ENCODE measurements at regions not wholly inside any gene's neighbourhood (a gene's known extent, or its start where the extent isn't known, plus 50 kb on each side); places are given as distances from the start of the nearest gene placed in this dataset.
"Not testable (repeated sequence)": the region's sequence is repeated elsewhere in the genome, so short reads cannot be mapped to it uniquely, and the experiment has no call there.

- H3K9me3 Mint-ChIP-seq, result no peaks in the 10 kb centered on the region
- H3K27me3 Mint-ChIP-seq, result no peaks in the 10 kb centered on the region
- H3K36me3 Mint-ChIP-seq, result no peaks in the 10 kb centered on the region
- no peak overlapping the region for H3K27ac Mint-ChIP-seq
- no peak overlapping the region for H3K4me3 Mint-ChIP-seq
- H3K4me1 Mint-ChIP-seq, result peaks cover 20% of the 10 kb centered on the region
Observed at GRCh38 chr1:182235952-182236650, 155.5 kb downstream of the GLUL start.

GRCh38 chr1:182235604-182235951 lies 156.0 kb downstream of the GLUL start:
- Mint-ChIP-seq H3K4me3 (no peak overlapping the region), H3K27ac (no peak overlapping the region), H3K36me3 (no peaks in the 10 kb centered on the region), H3K4me1 (peaks cover 20% of the 10 kb centered on the region), H3K27me3 (no peaks in the 10 kb centered on the region), H3K9me3 (no peaks in the 10 kb centered on the region)

DNA sequence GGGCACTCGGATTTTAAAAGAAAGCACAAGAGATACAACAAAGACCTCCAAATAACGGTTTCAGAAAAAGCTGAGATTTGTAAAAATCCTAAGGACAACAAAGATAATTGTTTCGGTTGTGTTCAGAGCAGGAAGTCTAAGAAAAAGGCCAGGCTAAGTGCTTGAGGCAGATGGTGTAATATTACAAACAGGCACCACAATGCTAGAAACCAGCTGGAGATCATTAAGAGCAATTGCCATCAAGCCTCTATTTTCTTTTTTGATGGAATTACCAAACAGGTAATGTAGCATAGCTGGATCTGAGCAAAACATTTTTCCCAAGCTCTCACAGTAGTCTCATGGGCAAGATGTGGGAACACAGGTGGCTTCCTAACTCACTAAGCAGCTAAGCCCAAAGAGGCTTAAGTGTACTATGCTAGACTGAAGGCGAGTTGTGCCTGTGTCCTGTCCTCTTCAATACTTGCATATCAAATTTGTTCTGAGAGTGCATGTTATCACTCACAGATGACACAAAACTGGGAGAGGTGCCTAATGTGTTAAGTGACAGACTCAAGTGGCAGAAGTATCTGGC lies 161.6 kb downstream of the GLUL start:
- peaks cover 2% of the 10 kb centered on the region for H3K4me1 Mint-ChIP-seq
- no peak overlapping the region for H3K4me3 Mint-ChIP-seq
- H3K27ac Mint-ChIP-seq, result no peak overlapping the region
- H3K36me3 Mint-ChIP-seq, result no peaks in the 10 kb centered on the region
- H3K27me3 Mint-ChIP-seq, result no peaks in the 10 kb centered on the region
- H3K9me3 Mint-ChIP-seq, result no peaks in the 10 kb centered on the region

- Mint-ChIP-seq H3K4me3 (no peak overlapping the region), H3K4me1 (no peaks in the 10 kb centered on the region), H3K9me3 (no peaks in the 10 kb centered on the region), H3K27ac (no peak overlapping the region), H3K27me3 (no peaks in the 10 kb centered on the region), H3K36me3 (no peaks in the 10 kb centered on the region)
Observed at GRCh38 chr1:182229451-182229850, 162.1 kb downstream of the GLUL start.

DNA sequence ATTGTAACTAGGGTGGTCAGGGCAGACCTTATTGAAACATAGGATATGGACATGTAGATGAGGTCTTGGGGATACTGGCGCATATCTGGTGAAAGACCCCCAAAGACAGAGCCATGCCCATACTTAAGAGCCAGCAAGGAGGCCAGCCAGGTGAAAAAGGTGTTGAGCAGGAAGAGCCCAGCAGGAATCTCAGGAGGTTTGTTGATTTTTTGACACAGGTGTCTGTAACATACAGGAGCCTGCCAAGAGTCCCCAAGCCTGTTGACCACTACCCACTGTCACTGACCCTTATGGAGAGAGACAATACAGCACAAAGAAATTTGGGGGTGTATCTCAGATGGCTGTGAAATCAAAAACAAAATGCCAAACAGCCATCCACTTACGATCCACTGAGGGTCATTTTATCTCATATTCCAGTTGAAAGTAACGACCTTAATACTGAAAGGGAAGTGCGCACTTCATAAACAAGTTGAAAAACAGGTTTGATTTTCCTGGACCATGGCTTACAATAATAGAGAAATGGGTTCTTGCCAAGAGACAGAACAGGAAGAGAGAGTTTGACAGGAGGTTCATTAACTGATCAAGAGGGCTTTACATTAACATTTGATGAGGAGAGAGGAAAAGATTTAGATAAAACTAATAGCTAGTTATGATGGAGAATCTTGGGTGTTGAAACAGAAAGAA lies 163.6 kb downstream of the GLUL start:
- Mint-ChIP-seq H3K4me1 (no peaks in the 10 kb centered on the region), H3K27me3 (no peaks in the 10 kb centered on the region), H3K4me3 (no peak overlapping the region), H3K27ac (no peak overlapping the region), H3K36me3 (peaks cover 1% of the 10 kb centered on the region), H3K9me3 (no peaks in the 10 kb centered on the region)

DNA sequence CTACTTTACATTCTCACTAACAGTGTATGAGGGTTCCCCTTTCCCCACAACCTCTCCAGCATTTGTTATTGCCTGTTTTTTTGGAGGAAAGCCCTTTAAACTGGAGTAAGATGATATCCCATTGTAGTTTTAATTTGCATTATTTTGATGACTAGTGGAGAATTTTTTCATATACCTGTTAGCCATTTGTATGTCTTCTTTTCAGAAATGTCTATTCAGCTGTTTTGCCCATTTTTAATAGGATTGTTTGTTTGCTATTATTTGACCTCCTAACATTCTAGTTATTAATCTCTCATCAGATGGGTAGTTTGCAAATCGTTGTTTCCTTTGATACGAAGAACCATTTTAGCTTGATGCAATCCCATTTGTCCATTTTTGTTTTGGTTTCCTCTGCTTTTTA lies 165.0 kb downstream of the GLUL start:
- Mint-ChIP-seq H3K9me3 (peaks cover 7% of the 10 kb centered on the region), H3K4me3 (no peak overlapping the region), H3K27me3 (no peaks in the 10 kb centered on the region), H3K4me1 (no peaks in the 10 kb centered on the region), H3K27ac (no peak overlapping the region), H3K36me3 (peaks cover 1% of the 10 kb centered on the region)

DNA sequence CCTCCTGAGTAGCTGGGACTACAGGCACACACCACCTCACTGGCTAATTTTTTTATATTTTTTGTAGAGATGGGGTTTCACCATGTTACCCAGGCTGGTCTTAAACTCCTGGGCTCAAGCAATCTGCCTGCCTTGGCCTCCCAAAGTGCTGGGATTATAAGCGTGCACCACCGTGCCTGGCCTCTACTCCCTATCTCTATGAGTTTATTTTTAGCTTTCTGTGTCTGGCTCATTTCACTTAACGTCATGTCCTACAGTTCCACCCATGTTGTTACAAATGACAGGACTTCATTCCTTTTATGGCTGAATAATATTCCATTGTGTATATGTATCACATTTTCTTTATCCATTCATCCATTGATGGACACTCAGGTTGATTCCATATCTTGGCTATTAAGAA lies 164.2 kb upstream of the ZNF648 start:
- not testable (repeated sequence) for H3K4me1 Mint-ChIP-seq, H3K27ac Mint-ChIP-seq, H3K36me3 Mint-ChIP-seq, H3K9me3 Mint-ChIP-seq, H3K27me3 Mint-ChIP-seq, H3K4me3 Mint-ChIP-seq

- not testable (repeated sequence) for H3K27ac Mint-ChIP-seq, H3K4me1 Mint-ChIP-seq, H3K4me3 Mint-ChIP-seq, H3K36me3 Mint-ChIP-seq, H3K27me3 Mint-ChIP-seq
- H3K9me3 Mint-ChIP-seq, result peaks cover 18% of the 10 kb centered on the region
Observed at GRCh38 chr1:182221990-182222389, 160.5 kb upstream of the ZNF648 start.

GRCh38 chr1:182221367-182221766 lies 159.9 kb upstream of the ZNF648 start:
- not testable (repeated sequence) for H3K4me3 Mint-ChIP-seq, H3K4me1 Mint-ChIP-seq, H3K27ac Mint-ChIP-seq, H3K27me3 Mint-ChIP-seq, H3K36me3 Mint-ChIP-seq
- peaks cover 18% of the 10 kb centered on the region for H3K9me3 Mint-ChIP-seq

DNA sequence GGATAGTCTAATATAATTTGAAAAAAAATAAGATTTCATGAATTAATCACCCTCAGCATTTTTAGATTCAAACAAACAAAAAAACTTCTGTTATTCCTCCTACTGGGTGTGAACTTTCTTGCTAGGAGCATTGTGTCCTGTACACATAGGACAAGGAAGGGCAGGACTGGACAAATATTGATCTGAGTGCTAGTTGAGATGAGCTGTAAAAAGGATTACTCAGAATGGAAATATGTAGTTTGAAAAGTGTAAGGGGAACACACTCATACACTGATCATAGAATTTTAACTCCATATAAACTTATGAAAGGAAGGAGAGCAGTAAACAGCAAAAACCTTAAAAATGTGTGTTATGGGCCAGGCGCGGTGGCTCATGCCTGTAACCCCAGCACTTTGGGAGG lies 156.5 kb upstream of the ZNF648 start:
- H3K27me3 Mint-ChIP-seq, result peaks cover 2% of the 10 kb centered on the region
- H3K9me3 Mint-ChIP-seq, result peaks cover 18% of the 10 kb centered on the region
- no peaks in the 10 kb centered on the region for H3K4me1 Mint-ChIP-seq
- H3K36me3 Mint-ChIP-seq, result peaks cover 4% of the 10 kb centered on the region
- no peak overlapping the region for H3K4me3 Mint-ChIP-seq
- no peak overlapping the region for H3K27ac Mint-ChIP-seq

DNA sequence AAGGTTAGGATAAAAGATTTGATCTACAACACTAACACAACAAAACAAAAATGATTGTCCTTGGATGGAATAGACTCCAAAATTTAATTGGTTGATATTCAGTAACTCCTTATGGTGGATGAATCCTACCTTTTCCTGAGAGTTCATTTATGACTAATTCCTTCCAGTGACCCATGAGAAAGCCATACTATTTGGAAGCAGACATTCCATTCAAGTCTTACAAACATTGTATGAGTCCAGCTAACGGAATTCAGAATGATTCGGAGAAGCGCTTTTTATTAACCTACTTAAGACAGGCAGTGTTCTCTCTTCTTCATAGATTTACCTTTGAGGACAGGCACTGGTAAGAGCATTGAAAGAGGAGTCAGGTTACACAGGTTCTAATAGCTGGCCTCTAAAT lies 155.6 kb upstream of the ZNF648 start:
- Mint-ChIP-seq H3K4me1 (no peaks in the 10 kb centered on the region), H3K9me3 (peaks cover 16% of the 10 kb centered on the region), H3K27ac (no peak overlapping the region), H3K27me3 (peaks cover 2% of the 10 kb centered on the region), H3K4me3 (no peak overlapping the region), H3K36me3 (peaks cover 4% of the 10 kb centered on the region)

- H3K27me3 Mint-ChIP-seq, result peaks cover 2% of the 10 kb centered on the region
- H3K4me1 Mint-ChIP-seq, result no peaks in the 10 kb centered on the region
- no peak overlapping the region for H3K27ac Mint-ChIP-seq
- H3K9me3 Mint-ChIP-seq, result peaks cover 11% of the 10 kb centered on the region
- H3K4me3 Mint-ChIP-seq, result no peak overlapping the region
- peaks cover 4% of the 10 kb centered on the region for H3K36me3 Mint-ChIP-seq
Observed at GRCh38 chr1:182215764-182216163, 154.3 kb upstream of the ZNF648 start.

GRCh38 chr1:182213163-182213562 lies 151.7 kb upstream of the ZNF648 start:
- Mint-ChIP-seq H3K9me3 (peaks cover 4% of the 10 kb centered on the region), H3K4me3 (no peak overlapping the region), H3K27ac (no peak overlapping the region), H3K4me1 (no peaks in the 10 kb centered on the region), H3K27me3 (peaks cover 2% of the 10 kb centered on the region), H3K36me3 (no peaks in the 10 kb centered on the region)

DNA sequence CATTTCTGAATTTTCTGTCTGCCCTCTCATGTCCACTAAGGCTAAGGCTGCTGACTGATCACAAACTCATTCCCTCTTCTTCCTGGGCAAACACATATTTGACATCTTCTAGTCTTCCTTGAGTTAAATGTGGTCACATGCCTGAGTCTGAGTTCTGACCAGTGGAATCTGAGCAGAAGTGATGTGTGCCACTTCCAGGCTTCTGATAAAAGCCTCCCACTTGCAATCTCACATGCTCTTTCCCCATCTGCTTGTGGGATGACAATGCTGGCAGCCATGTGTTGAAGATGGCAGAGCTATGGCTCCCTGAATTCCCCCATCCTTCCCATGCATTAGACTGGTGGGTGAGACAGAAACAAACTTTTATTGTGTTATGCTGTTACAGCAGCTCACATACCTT lies 149.9 kb upstream of the ZNF648 start:
- H3K36me3 Mint-ChIP-seq, result no peaks in the 10 kb centered on the region
- no peak overlapping the region for H3K27ac Mint-ChIP-seq
- H3K9me3 Mint-ChIP-seq, result no peaks in the 10 kb centered on the region
- no peaks in the 10 kb centered on the region for H3K4me1 Mint-ChIP-seq
- H3K4me3 Mint-ChIP-seq, result no peak overlapping the region
- no peaks in the 10 kb centered on the region for H3K27me3 Mint-ChIP-seq

GRCh38 chr1:182210417-182210816 lies 148.9 kb upstream of the ZNF648 start:
- Mint-ChIP-seq H3K27me3 (no peaks in the 10 kb centered on the region), H3K9me3 (no peaks in the 10 kb centered on the region), H3K4me3 (no peak overlapping the region), H3K4me1 (no peaks in the 10 kb centered on the region), H3K27ac (no peak overlapping the region), H3K36me3 (no peaks in the 10 kb centered on the region)

GRCh38 chr1:182207300-182207699 lies 145.8 kb upstream of the ZNF648 start:
- H3K36me3 Mint-ChIP-seq, result no peaks in the 10 kb centered on the region
- no peaks in the 10 kb centered on the region for H3K9me3 Mint-ChIP-seq
- no peaks in the 10 kb centered on the region for H3K4me1 Mint-ChIP-seq
- H3K27ac Mint-ChIP-seq, result no peak overlapping the region
- no peaks in the 10 kb centered on the region for H3K27me3 Mint-ChIP-seq
- H3K4me3 Mint-ChIP-seq, result no peak overlapping the region

All from activated naive CD4-positive, alpha-beta T cell treated with anti-CD3 and anti-CD28 coated beads, Interleukin-2, amount 50 U/mL, for 24 hours (primary cell).